ENCODE measurements at regions not wholly inside any gene's neighbourhood (a gene's known extent, or its start where the extent isn't known, plus 50 kb on each side); places are given as distances from the start of the nearest gene placed in this dataset.

- no peak overlapping the region for H4K91ac ChIP-seq (ENCODE audit: low read depth, low read length)
- H3K4me2 ChIP-seq (ENCODE audit: low read length): no peak overlapping the region
- H3K9ac ChIP-seq (ENCODE audit: low read length): no peak overlapping the region
- H3K36me3 ChIP-seq (ENCODE audit: control insufficient read depth in 1 of 2, insufficient read depth in 2 of 2, low read length in 2 of 2): no peaks in the 10 kb centered on the region
- no peak overlapping the region for H2BK12ac ChIP-seq (ENCODE audit: low read length)
- H3K4ac ChIP-seq (ENCODE audit: low read depth, low read length): no peak overlapping the region
- H3K9me3 ChIP-seq (ENCODE audit: insufficient read depth, low read depth, low read length): no peaks in the 10 kb centered on the region
- peaks cover 0 to 2% of the 10 kb centered on the region in 2 experiments for H3K4me1 ChIP-seq (ENCODE audit: control insufficient read depth in 1 of 2, insufficient read depth in 2 of 2, low read length in 2 of 2)
- no peak overlapping the region for H2AFZ ChIP-seq (ENCODE audit: insufficient read depth, low read length, poor library complexity)
- WGBS (ENCODE audit: extremely low coverage, insufficient coverage, insufficient read length): no CpG with 5 or more reads among the region's 1 CpG
- H4K12ac ChIP-seq (ENCODE audit: low read depth, low read length): no peak overlapping the region
- no peak overlapping the region for H3K14ac ChIP-seq (ENCODE audit: low read length)
- H3K79me2 ChIP-seq (ENCODE audit: control insufficient read depth, insufficient read depth, low read length, poor library complexity): no peaks in the 10 kb centered on the region
- DNase-seq: no peak
- no peak overlapping the region for H2AK5ac ChIP-seq (ENCODE audit: low read length)
- no peaks in the 10 kb centered on the region for H3K27me3 ChIP-seq (ENCODE audit: insufficient read depth, low read length)
- no peak overlapping the region for H3K18ac ChIP-seq (ENCODE audit: low read length)
- no peak overlapping the region for H3K23ac ChIP-seq (ENCODE audit: low read length)
- H2BK120ac ChIP-seq (ENCODE audit: insufficient read depth, low read length, poor library complexity): no peak overlapping the region
- no peak overlapping the region for H3K4me3 ChIP-seq (ENCODE audit: low read depth, low read length)
- H3K27ac ChIP-seq (ENCODE audit: low read depth, low read length): no peak overlapping the region
- no peak overlapping the region for H4K8ac ChIP-seq (ENCODE audit: low read depth, low read length)
- H2BK5ac ChIP-seq (ENCODE audit: low read depth, low read length, poor library complexity): no peak overlapping the region
- H3K79me1 ChIP-seq (ENCODE audit: low read length): no peaks in the 10 kb centered on the region
These were observed 455.6 kb upstream of the CD180 start for GRCh38 chr5:67652201-67652600.

GRCh38 chr5:67651180-67651579, 454.6 kb upstream of the CD180 start:
- Histone ChIP-seq H2BK5ac (ENCODE audit: low read depth, low read length, poor library complexity) (no peak overlapping the region), H3K27me3 (ENCODE audit: insufficient read depth, low read length) (no peaks in the 10 kb centered on the region), H3K79me2 (ENCODE audit: control insufficient read depth, insufficient read depth, low read length, poor library complexity) (no peaks in the 10 kb centered on the region), H2AK5ac (ENCODE audit: low read length) (no peak overlapping the region), H3K4me3 (ENCODE audit: low read depth, low read length) (no peak overlapping the region), H2AFZ (ENCODE audit: insufficient read depth, low read length, poor library complexity) (no peak overlapping the region), H3K18ac (ENCODE audit: low read length) (no peak overlapping the region), H4K12ac (ENCODE audit: low read depth, low read length) (no peak overlapping the region), H3K23ac (ENCODE audit: low read length) (no peak overlapping the region), H4K91ac (ENCODE audit: low read depth, low read length) (no peak overlapping the region), H3K36me3 (ENCODE audit: control insufficient read depth in 1 of 2, insufficient read depth in 2 of 2, low read length in 2 of 2) (no peaks in the 10 kb centered on the region), H3K4ac (ENCODE audit: low read depth, low read length) (no peak overlapping the region), H2BK12ac (ENCODE audit: low read length) (no peak overlapping the region), H3K14ac (ENCODE audit: low read length) (no peak overlapping the region), H3K79me1 (ENCODE audit: low read length) (no peaks in the 10 kb centered on the region), H3K9me3 (ENCODE audit: insufficient read depth, low read depth, low read length) (no peaks in the 10 kb centered on the region), H3K4me1 (ENCODE audit: control insufficient read depth in 1 of 2, insufficient read depth in 2 of 2, low read length in 2 of 2) (peaks cover 0 to 2% of the 10 kb centered on the region in 2 experiments), H3K9ac (ENCODE audit: low read length) (no peak overlapping the region), H3K27ac (ENCODE audit: low read depth, low read length) (no peak overlapping the region), H2BK120ac (ENCODE audit: insufficient read depth, low read length, poor library complexity) (no peak overlapping the region), H4K8ac (ENCODE audit: low read depth, low read length) (no peak overlapping the region), H3K4me2 (ENCODE audit: low read length) (no peak overlapping the region)
- WGBS (ENCODE audit: extremely low coverage, insufficient coverage, insufficient read length): no CpG with 5 or more reads among the region's 1 CpG
- DNase-seq: no peak

- no peak overlapping the region for H3K23ac ChIP-seq (ENCODE audit: low read length)
- H3K27ac ChIP-seq (ENCODE audit: low read depth, low read length): no peak overlapping the region
- no peak overlapping the region for H3K14ac ChIP-seq (ENCODE audit: low read length)
- no peak overlapping the region for H3K4me3 ChIP-seq (ENCODE audit: low read depth, low read length)
- H4K8ac ChIP-seq (ENCODE audit: low read depth, low read length): peak overlapping the region; percentile 44
- no peak overlapping the region for H4K91ac ChIP-seq (ENCODE audit: low read depth, low read length)
- H3K79me1 ChIP-seq (ENCODE audit: low read length): no peaks in the 10 kb centered on the region
- no peak overlapping the region for H3K4ac ChIP-seq (ENCODE audit: low read depth, low read length)
- H4K12ac ChIP-seq (ENCODE audit: low read depth, low read length): no peak overlapping the region
- DNase-seq: no peak
- no peak overlapping the region for H2BK12ac ChIP-seq (ENCODE audit: low read length)
- no peaks in the 10 kb centered on the region for H3K27me3 ChIP-seq (ENCODE audit: insufficient read depth, low read length)
- H3K4me2 ChIP-seq (ENCODE audit: low read length): no peak overlapping the region
- H2BK120ac ChIP-seq (ENCODE audit: insufficient read depth, low read length, poor library complexity): no peak overlapping the region
- no peaks in the 10 kb centered on the region for H3K36me3 ChIP-seq (ENCODE audit: control insufficient read depth in 1 of 2, insufficient read depth in 2 of 2, low read length in 2 of 2)
- no peak overlapping the region for H3K18ac ChIP-seq (ENCODE audit: low read length)
- peaks cover 0 to 2% of the 10 kb centered on the region in 2 experiments for H3K4me1 ChIP-seq (ENCODE audit: control insufficient read depth in 1 of 2, insufficient read depth in 2 of 2, low read length in 2 of 2)
- no peaks in the 10 kb centered on the region for H3K79me2 ChIP-seq (ENCODE audit: control insufficient read depth, insufficient read depth, low read length, poor library complexity)
- no peaks in the 10 kb centered on the region for H3K9me3 ChIP-seq (ENCODE audit: insufficient read depth, low read depth, low read length)
- no peak overlapping the region for H2BK5ac ChIP-seq (ENCODE audit: low read depth, low read length, poor library complexity)
- H2AFZ ChIP-seq (ENCODE audit: insufficient read depth, low read length, poor library complexity): no peak overlapping the region
- no peak overlapping the region for H3K9ac ChIP-seq (ENCODE audit: low read length)
- H2AK5ac ChIP-seq (ENCODE audit: low read length): no peak overlapping the region
- no CpG with 5 or more reads among the region's 6 CpGs for WGBS (ENCODE audit: extremely low coverage, insufficient coverage, insufficient read length)
These were observed 451.6 kb upstream of the CD180 start for GRCh38 chr5:67648201-67648671.

- H3K23ac ChIP-seq (ENCODE audit: low read length): no peak overlapping the region
- H3K4ac ChIP-seq (ENCODE audit: low read depth, low read length): no peak overlapping the region
- no peak overlapping the region for H2BK5ac ChIP-seq (ENCODE audit: low read depth, low read length, poor library complexity)
- H3K9me3 ChIP-seq (ENCODE audit: insufficient read depth, low read depth, low read length): no peaks in the 10 kb centered on the region
- no peak overlapping the region for H2BK120ac ChIP-seq (ENCODE audit: insufficient read depth, low read length, poor library complexity)
- peaks cover 0 to 2% of the 10 kb centered on the region in 2 experiments for H3K4me1 ChIP-seq (ENCODE audit: control insufficient read depth in 1 of 2, insufficient read depth in 2 of 2, low read length in 2 of 2)
- no peak overlapping the region for H3K14ac ChIP-seq (ENCODE audit: low read length)
- no peaks in the 10 kb centered on the region for H3K79me1 ChIP-seq (ENCODE audit: low read length)
- H3K4me2 ChIP-seq (ENCODE audit: low read length): no peak overlapping the region
- H2AK5ac ChIP-seq (ENCODE audit: low read length): no peak overlapping the region
- H2AFZ ChIP-seq (ENCODE audit: insufficient read depth, low read length, poor library complexity): no peak overlapping the region
- H3K27ac ChIP-seq (ENCODE audit: low read depth, low read length): no peak overlapping the region
- no peaks in the 10 kb centered on the region for H3K79me2 ChIP-seq (ENCODE audit: control insufficient read depth, insufficient read depth, low read length, poor library complexity)
- H3K9ac ChIP-seq (ENCODE audit: low read length): no peak overlapping the region
- H3K4me3 ChIP-seq (ENCODE audit: low read depth, low read length): no peak overlapping the region
- H3K18ac ChIP-seq (ENCODE audit: low read length): no peak overlapping the region
- no peaks in the 10 kb centered on the region for H3K36me3 ChIP-seq (ENCODE audit: control insufficient read depth in 1 of 2, insufficient read depth in 2 of 2, low read length in 2 of 2)
- no CpG with 5 or more reads among the region's 2 CpGs for WGBS (ENCODE audit: extremely low coverage, insufficient coverage, insufficient read length)
- no peaks in the 10 kb centered on the region for H3K27me3 ChIP-seq (ENCODE audit: insufficient read depth, low read length)
- no peak overlapping the region for H4K8ac ChIP-seq (ENCODE audit: low read depth, low read length)
- no peak overlapping the region for H4K91ac ChIP-seq (ENCODE audit: low read depth, low read length)
- DNase-seq: no peak
- H4K12ac ChIP-seq (ENCODE audit: low read depth, low read length): no peak overlapping the region
- H2BK12ac ChIP-seq (ENCODE audit: low read length): no peak overlapping the region
These were observed 451.2 kb upstream of the CD180 start for GRCh38 chr5:67647772-67648171.
